H1 (cell line): ENCODE measurements at regions not wholly inside any gene's neighbourhood (a gene's known extent, or its start where the extent isn't known, plus 50 kb on each side); places are given as distances from the start of the nearest gene placed in this dataset.

ENCODE experiments used
- CTCF ChIA-PET: fragments of 300-600 bp; sonication (Branson Sonifier 250); formaldehyde crosslinking; loops from one replicate; lab custom pipeline; 2021; ENCODE audit not compliant: partially characterized antibody; lab: Charles Lee
- POLR2A ChIA-PET: fragments of 300-600 bp; sonication (Branson Sonifier 250); formaldehyde crosslinking; loops from one replicate; lab custom pipeline; 2021; ENCODE audit warnings: inconsistent platforms; ENCODE audit not compliant: partially characterized antibody; lab: Charles Lee
- DNase-seq, 2 experiments: peaks; one replicate each; pipeline versions ENCODE4 v3.0.0 to v3.0.0-alpha.2; 2010 to 2022; ENCODE audit warnings: low spot score in 2 of 2, low read depth in 1 of 2, mixed read lengths in 1 of 2
- FAIRE-seq: peaks from 2 replicates; lab custom pipeline; 2011; peaks lifted over from hg19 to GRCh38; lab: Jason Lieb, UNC
- H2AFZ ChIP-seq: 2 replicates; pipeline ENCODE4 v1.8.1; 2012; ENCODE audit warnings: low read length, inconsistent platforms
- H2AK5ac ChIP-seq: 2 replicates; pipeline ENCODE4 v1.6.1; 2013; ENCODE audit warnings: low read depth, low read length
- H2BK120ac ChIP-seq: replicated peaks from 2 replicates; pipeline ENCODE3; 2013; ENCODE audit warnings: low read depth, low read length, inconsistent platforms
- H2BK12ac ChIP-seq: 2 replicates; pipeline ENCODE4 v1.6.1; 2013; ENCODE audit warnings: low read depth, low read length
- H2BK15ac ChIP-seq: 2 replicates; pipeline ENCODE4 v1.6.1; 2013; ENCODE audit warnings: low read length
- H2BK20ac ChIP-seq: 2 replicates; pipeline ENCODE4 v1.6.1; 2013; ENCODE audit warnings: low read length
- H2BK5ac ChIP-seq: 2 replicates; pipeline ENCODE4 v1.6.1; 2013; ENCODE audit warnings: low read depth, low read length
- H3K14ac ChIP-seq: 2 replicates; pipeline ENCODE4 v1.6.1; 2013; ENCODE audit warnings: inconsistent platforms; ENCODE audit not compliant: insufficient read length
- H3K18ac ChIP-seq: 2 replicates; pipeline ENCODE4 v1.6.1; 2013; ENCODE audit warnings: low read length; ENCODE audit errors: extremely low read depth
- H3K23ac ChIP-seq: 2 replicates; pipeline ENCODE4 v1.6.1; 2013; ENCODE audit warnings: inconsistent platforms; ENCODE audit not compliant: insufficient read length
- H3K23me2 ChIP-seq: 2 replicates; pipeline ENCODE4 v1.6.1; 2013; ENCODE audit warnings: low read depth, low read length
- H3K27ac ChIP-seq: 2 replicates; pipeline ENCODE4 v1.6.1; 2011; ENCODE audit warnings: low read depth, low read length, inconsistent platforms
- H3K27me3 ChIP-seq, 4 experiments: replicated peaks in 1 of 4; 1 replicate in 1 of 4; 2 replicates in 3 of 4; pipeline versions ENCODE4 v1.6.1 to v1.8.1; 2011 to 2013; ENCODE audit warnings: low read length in 3 of 4, mild to moderate bottlenecking in 3 of 4, inconsistent platforms in 2 of 4, mixed read lengths in 2 of 4, moderate library complexity in 1 of 4; ENCODE audit not compliant: control insufficient read depth in 3 of 4, insufficient read depth in 3 of 4; ENCODE audit errors: extremely low read depth in 1 of 4
- H3K36me3 ChIP-seq, 4 experiments: 2 replicates each; pipeline versions ENCODE4 v1.6.1 to v1.8.1; 2011 to 2013; ENCODE audit warnings: mild to moderate bottlenecking in 4 of 4, low read length in 3 of 4, moderate library complexity in 2 of 4, control low read depth in 1 of 4, inconsistent platforms in 1 of 4; ENCODE audit not compliant: insufficient read depth in 4 of 4, control insufficient read depth in 2 of 4
- H3K4ac ChIP-seq: replicated peaks from 2 replicates; pipeline ENCODE3; 2013; ENCODE audit warnings: low read length, low read depth, mixed read lengths, inconsistent platforms; ENCODE audit not compliant: insufficient read length
- H3K4me1 ChIP-seq, 4 experiments: replicated peaks in 1 of 4; 1 replicate in 1 of 4; 2 replicates in 3 of 4; pipeline versions ENCODE4 v1.6.1 to v1.8.1; 2011 to 2013; ENCODE audit warnings: low read length in 3 of 4, inconsistent platforms in 2 of 4, mixed read lengths in 1 of 4; ENCODE audit not compliant: insufficient read depth in 4 of 4, control insufficient read depth in 3 of 4
- H3K4me2 ChIP-seq, 2 experiments: 2 replicates each; pipeline versions ENCODE4 v1.6.1 to v1.8.1; 2011 to 2013; ENCODE audit warnings: low read depth in 2 of 2, low read length in 2 of 2, control low read depth in 1 of 2, inconsistent platforms in 1 of 2, mild to moderate bottlenecking in 1 of 2; ENCODE audit not compliant: insufficient read depth in 1 of 2
- H3K4me3 ChIP-seq, 4 experiments: fragments of 200-600, 300-600 bp in 1 of 4; sonication (generic), shearing (Covaris generic), sonication (Bioruptor Twin) in 1 of 4; 2 replicates each; pipeline versions ENCODE4 v1.5.1 to v1.8.1; 2011 to 2016; ENCODE audit warnings: low read length in 4 of 4, low read depth in 3 of 4, control low read depth in 2 of 4, inconsistent platforms in 2 of 4, mild to moderate bottlenecking in 2 of 4, mixed read lengths in 1 of 4, moderate library complexity in 1 of 4; ENCODE audit not compliant: insufficient read depth in 2 of 4; ENCODE audit errors: extremely low read depth in 1 of 4
- H3K56ac ChIP-seq: replicated peaks from 2 replicates; pipeline ENCODE3; 2013; ENCODE audit warnings: low read depth, mild to moderate bottlenecking, mixed read lengths, low read length, inconsistent platforms; ENCODE audit not compliant: insufficient read length
- H3K79me1 ChIP-seq: 2 replicates; pipeline ENCODE4 v1.6.1; 2013; ENCODE audit warnings: low read depth, low read length, control low read depth
- H3K79me2 ChIP-seq, 2 experiments: 2 replicates each; pipeline versions ENCODE4 v1.6.1 to v1.8.1; 2012 to 2013; ENCODE audit warnings: low read length in 2 of 2, mild to moderate bottlenecking in 2 of 2, inconsistent platforms in 1 of 2; ENCODE audit not compliant: insufficient read depth in 2 of 2, control insufficient read depth in 1 of 2
- H3K9ac ChIP-seq, 4 experiments: replicated peaks in 1 of 4; 1 replicate in 1 of 4; 2 replicates in 3 of 4; pipeline versions ENCODE4 v1.6.1 to v1.8.1; 2011 to 2013; ENCODE audit warnings: low read depth in 3 of 4, low read length in 3 of 4, control low read depth in 2 of 4, mild to moderate bottlenecking in 2 of 4, moderate library complexity in 2 of 4, inconsistent platforms in 1 of 4; ENCODE audit errors: extremely low read depth in 1 of 4
- H3K9me3 ChIP-seq, 2 experiments: 2 replicates each; pipeline versions ENCODE4 v1.6.1 to v1.8.1; 2012 to 2013; ENCODE audit warnings: mild to moderate bottlenecking in 2 of 2, moderate library complexity in 2 of 2, control low read depth in 1 of 2, inconsistent platforms in 1 of 2, low read depth in 1 of 2, low read length in 1 of 2, mixed read lengths in 1 of 2; ENCODE audit not compliant: insufficient read depth in 2 of 2
- H4K20me1 ChIP-seq, 2 experiments: replicated peaks in 1 of 2; 2 replicates each; pipeline versions ENCODE3 to v1.8.1; 2011 to 2013; ENCODE audit warnings: inconsistent platforms in 2 of 2, low read length in 2 of 2, mild to moderate bottlenecking in 1 of 2; ENCODE audit not compliant: insufficient read depth in 2 of 2, control insufficient read depth in 1 of 2
- H4K5ac ChIP-seq: 2 replicates; pipeline ENCODE4 v1.6.1; 2013; ENCODE audit warnings: low read length, low read depth, mixed read lengths, inconsistent platforms; ENCODE audit not compliant: insufficient read length
- H4K8ac ChIP-seq: 2 replicates; pipeline ENCODE4 v1.8.0; 2013; ENCODE audit warnings: mild to moderate bottlenecking, moderate library complexity, low read length, inconsistent platforms; ENCODE audit not compliant: insufficient read depth; ENCODE audit errors: extremely low read depth
- H4K91ac ChIP-seq: replicated peaks from 2 replicates; pipeline ENCODE3; 2013; ENCODE audit warnings: low read length, mixed read lengths, inconsistent platforms; ENCODE audit not compliant: insufficient read length
- BCL11A ChIP-seq, 2 experiments: IDR thresholded peaks; one replicate each; pipeline ENCODE4 v1.6.1; 2011; ENCODE audit warnings: low read depth in 2 of 2, low read length in 2 of 2, mild to moderate bottlenecking in 2 of 2
- CEBPB ChIP-seq: IDR thresholded peaks from 2 replicates; pipeline ENCODE4 v1.6.1; 2012; ENCODE audit warnings: low read depth, low read length
- CHD1 ChIP-seq: IDR thresholded peaks from 2 replicates; pipeline ENCODE4 v1.6.1; 2012; ENCODE audit warnings: low read depth, low read length, improper control_type of control experiment
- KDM5A ChIP-seq: fragments of 200-600 bp; IDR thresholded peaks from 2 replicates; pipeline ENCODE4 v1.7.1; 2012; ENCODE audit warnings: mild to moderate bottlenecking, low read length, inconsistent platforms, mixed read lengths
- POU5F1 ChIP-seq: IDR thresholded peaks from 2 replicates; pipeline ENCODE4 v1.6.1; 2011; ENCODE audit warnings: low read depth, mild to moderate bottlenecking, low read length, moderate library complexity
- RAD21 ChIP-seq, 2 experiments: IDR thresholded peaks in 1 of 2; conservative IDR thresholded peaks in 1 of 2; 2 replicates each; pipeline ENCODE4 v1.6.1; 2011; ENCODE audit warnings: low read depth in 2 of 2, low read length in 2 of 2, improper control_type of control experiment in 1 of 2, inconsistent platforms in 1 of 2, mild to moderate bottlenecking in 1 of 2, moderate library complexity in 1 of 2
- SP4 ChIP-seq: IDR thresholded peaks from 2 replicates; pipeline ENCODE4 v1.6.1; 2012; ENCODE audit warnings: low read length, inconsistent platforms
- SRF ChIP-seq: IDR thresholded peaks from 2 replicates; pipeline ENCODE4 v1.6.1; 2011; ENCODE audit warnings: mild to moderate bottlenecking, low read depth, low read length, moderate library complexity
- TBP ChIP-seq: IDR thresholded peaks from 2 replicates; pipeline ENCODE4 v1.6.1; 2011; ENCODE audit warnings: low read depth, low read length, improper control_type of control experiment
- ZNF274 ChIP-seq: IDR thresholded peaks from 2 replicates; pipeline ENCODE4 v1.7.0; 2012; ENCODE audit warnings: low read length, borderline replicate concordance; ENCODE audit errors: extremely low read depth
- WGBS, 2 experiments: shearing (Covaris generic) in 1 of 2; methylation state at CpG; one replicate each; pipeline versions ENCODE4 v1.1.6 to v1.1.7; 2013 to 2015; ENCODE audit warnings: low lambda C conversion rate in 2 of 2, mixed read lengths in 2 of 2, inconsistent platforms in 1 of 2, low coverage in 1 of 2, missing lambda C conversion rate in 1 of 2; ENCODE audit not compliant: insufficient replicate concordance in 2 of 2, insufficient coverage in 1 of 2, insufficient read length in 1 of 2; ENCODE audit errors: extremely low coverage in 1 of 2, missing lambda C conversion rate in 1 of 2; 5-methylcytosine and 5-hydroxymethylcytosine counted together
- TF ChIP-seq, protein P1 (sequence below): IDR thresholded peaks from 2 replicates; pipeline ENCODE4 v1.6.1; 2011; ENCODE audit warnings: low read length, improper control_type of control experiment
- TF ChIP-seq, protein P2 (sequence below): IDR thresholded peaks from 2 replicates; pipeline ENCODE4 v1.6.1; 2011; ENCODE audit warnings: low read depth, mild to moderate bottlenecking, low read length; ENCODE audit not compliant: insufficient read depth

DNA sequence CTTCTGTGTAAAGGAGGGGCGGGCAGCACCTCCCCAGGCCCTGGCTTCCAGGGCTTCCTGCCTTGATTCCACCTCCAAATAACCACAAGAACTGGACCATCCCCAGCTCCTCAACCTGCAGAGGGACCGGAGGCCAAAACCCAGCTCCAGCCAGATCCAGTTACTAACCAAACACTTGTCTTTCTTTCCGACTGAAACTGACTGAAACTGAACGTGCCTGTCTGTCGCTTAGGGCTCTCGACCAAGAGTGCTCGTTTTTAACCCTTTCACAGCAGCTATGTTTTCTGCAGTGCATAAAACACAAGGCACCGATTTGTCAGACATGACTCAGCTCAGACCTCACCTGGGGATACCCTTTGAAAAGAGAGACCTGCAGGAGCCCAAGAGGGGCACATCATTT is 249.9 kb upstream of the SIX2 start:
- H3K27ac ChIP-seq: no peak overlapping the region
- no peak overlapping the region for H3K4me2 ChIP-seq
- H2BK5ac ChIP-seq: no peak overlapping the region; the same call in 1 of the 2 replicates
- CTCF ChIA-PET: interaction anchor here (1.1 kb wide), 1 partner anchor 235 kb away, joined by 3 read pairs; no protein-coding TSS in a partner anchor
- no peak overlapping the region for H3K4me3 ChIP-seq
- peak overlapping the region; percentile 92 for H2AFZ ChIP-seq
- peak overlapping the region; percentile 10; the same call in 1 of the 2 replicates for H2BK12ac ChIP-seq
- no peaks in the 10 kb centered on the region for H4K20me1 ChIP-seq
- H2BK20ac ChIP-seq: peak overlapping the region; percentile 82
- H3K27me3 ChIP-seq: no peaks in the 10 kb centered on the region
- H2BK120ac ChIP-seq: no peak overlapping the region
- peaks cover 17 to 24% (median 21%) of the 10 kb centered on the region in 4 experiments for H3K4me1 ChIP-seq
- no peak overlapping the region for H2AK5ac ChIP-seq
- WGBS, 2 experiments: 49% methylated on average over 8 of the region's 8 CpGs; no CpG with 5 or more reads in 1 of the 2 experiments
- no peak overlapping the region for H3K14ac ChIP-seq
- no peak overlapping the region for H3K56ac ChIP-seq
- H2BK15ac ChIP-seq: peak overlapping the region; percentile 77; the same call in 1 of the 2 replicates
- no peak for FAIRE-seq
- no peaks in the 10 kb centered on the region for H3K79me1 ChIP-seq
- no peak overlapping the region for H4K8ac ChIP-seq
- H3K23ac ChIP-seq: no peak overlapping the region
- no peak overlapping the region for H3K9ac ChIP-seq
- H4K5ac ChIP-seq: no peak overlapping the region
- peaks cover 8 to 9% of the 10 kb centered on the region in 2 experiments; a peak in 3 of 4 replicates for H3K9me3 ChIP-seq
- no peaks in the 10 kb centered on the region; the same call in 1 of the 2 replicates for H3K23me2 ChIP-seq
- no peaks in the 10 kb centered on the region for H3K36me3 ChIP-seq
- peak overlapping the region; percentile 13 for H4K91ac ChIP-seq
- POLR2A ChIA-PET: no interaction called here
- H3K4ac ChIP-seq: no peak overlapping the region
- peak in 1 of 2 experiments; percentile 47 for DNase-seq
- H3K18ac ChIP-seq: peak overlapping the region; percentile 60; the same call in 1 of the 2 replicates
- H3K79me2 ChIP-seq: no peaks in the 10 kb centered on the region
- no peak for TF ChIP-seq KDM5A
- TF ChIP-seq, protein P1, sequence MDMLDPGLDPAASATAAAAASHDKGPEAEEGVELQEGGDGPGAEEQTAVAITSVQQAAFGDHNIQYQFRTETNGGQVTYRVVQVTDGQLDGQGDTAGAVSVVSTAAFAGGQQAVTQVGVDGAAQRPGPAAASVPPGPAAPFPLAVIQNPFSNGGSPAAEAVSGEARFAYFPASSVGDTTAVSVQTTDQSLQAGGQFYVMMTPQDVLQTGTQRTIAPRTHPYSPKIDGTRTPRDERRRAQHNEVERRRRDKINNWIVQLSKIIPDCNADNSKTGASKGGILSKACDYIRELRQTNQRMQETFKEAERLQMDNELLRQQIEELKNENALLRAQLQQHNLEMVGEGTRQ: no peak
- TF ChIP-seq, protein P2, sequence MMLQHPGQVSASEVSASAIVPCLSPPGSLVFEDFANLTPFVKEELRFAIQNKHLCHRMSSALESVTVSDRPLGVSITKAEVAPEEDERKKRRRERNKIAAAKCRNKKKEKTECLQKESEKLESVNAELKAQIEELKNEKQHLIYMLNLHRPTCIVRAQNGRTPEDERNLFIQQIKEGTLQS: no peak
- no peak for TF ChIP-seq BCL11A (IDR thresholded peaks at IDR 0.05; ENCODE audit: low read depth in 2 of 2, low read length in 2 of 2)
- no peak for TF ChIP-seq ZNF274
- TF ChIP-seq CHD1: no peak
- no peak for TF ChIP-seq TBP
- TF ChIP-seq RAD21 (IDR thresholded peaks at IDR 0.05 in 1 of 2, conservative IDR thresholded peaks at IDR 0.05 in 1 of 2; ENCODE audit: low read depth in 2 of 2, low read length in 2 of 2): no peak
- TF ChIP-seq POU5F1: no peak
- TF ChIP-seq CEBPB: no peak
- no peak for TF ChIP-seq SP4
- no peak for TF ChIP-seq SRF
